ENCODE measurements at regions not wholly inside any gene's neighbourhood (a gene's known extent, or its start where the extent isn't known, plus 50 kb on each side); places are given as distances from the start of the nearest gene placed in this dataset.

GRCh38 chr14:53596853-53597525 is 359.6 kb downstream of the BMP4 start:
- TF ChIP-seq CTCF (IDR thresholded peaks at IDR 0.05) (no peak), EP300 (IDR thresholded peaks at IDR 0.05) (no peak), POLR2A (IDR thresholded peaks at IDR 0.05) (no peak)
